ENCODE measurements at regions not wholly inside any gene's neighbourhood (a gene's known extent, or its start where the extent isn't known, plus 50 kb on each side); places are given as distances from the start of the nearest gene placed in this dataset.

GRCh38 chr15:26134152-26134551 is 271.0 kb upstream of the ATP10A start:
- peaks cover 0 to 3% (median 0%) of the 10 kb centered on the region in 4 donors for H3K9me3 ChIP-seq (ENCODE audit: control insufficient read depth in 4 of 4, insufficient read depth in 3 of 4, low read length in 3 of 4)
- DNase-seq (no peak), ATAC-seq (ENCODE audit: insufficient read depth, low FRiP score) (no peak)
- 77 to 79% methylated on average over 5 of the region's 5 CpGs for WGBS, 2 donors
- TF ChIP-seq CTCF (IDR thresholded peaks at IDR 0.05; ENCODE audit: control extremely low read depth, extremely low read depth): no peak
- H3K36me3 ChIP-seq (ENCODE audit: control insufficient read depth in 4 of 4, insufficient read depth in 4 of 4, low read length in 4 of 4): no peaks in the 10 kb centered on the region
- no peak overlapping the region for H3K4me3 ChIP-seq
- no peaks in the 10 kb centered on the region for H3K27me3 ChIP-seq (ENCODE audit: control insufficient read depth in 3 of 3, insufficient read depth in 3 of 3, low read length in 2 of 3)
- H3K4me1 ChIP-seq (ENCODE audit: control insufficient read depth in 5 of 5, insufficient read depth in 5 of 5, low read length in 5 of 5): peaks cover 0 to 7% (median 0%) of the 10 kb centered on the region in 5 donors
- H3K9ac ChIP-seq (ENCODE audit: insufficient read depth in 1 of 2, low read length in 2 of 2): no peak overlapping the region
- no peak overlapping the region for H3K27ac ChIP-seq (ENCODE audit: low read depth in 1 of 2, low read length in 1 of 2)

- DNase-seq (no peak), ATAC-seq (ENCODE audit: insufficient read depth, low FRiP score) (no peak)
- no peak overlapping the region for H3K27ac ChIP-seq (ENCODE audit: low read depth in 1 of 2, low read length in 1 of 2)
- no peak overlapping the region for H3K9ac ChIP-seq (ENCODE audit: insufficient read depth in 1 of 2, low read length in 2 of 2)
- no peak for TF ChIP-seq CTCF (IDR thresholded peaks at IDR 0.05; ENCODE audit: control extremely low read depth, extremely low read depth)
- H3K4me3 ChIP-seq: no peak overlapping the region
- H3K9me3 ChIP-seq (ENCODE audit: control insufficient read depth in 4 of 4, insufficient read depth in 3 of 4, low read length in 3 of 4): no peaks in the 10 kb centered on the region
- 57% methylated on average over 3 of the region's 3 CpGs for WGBS, 2 donors
- H3K27me3 ChIP-seq (ENCODE audit: control insufficient read depth in 3 of 3, insufficient read depth in 3 of 3, low read length in 2 of 3): no peaks in the 10 kb centered on the region
- H3K36me3 ChIP-seq (ENCODE audit: control insufficient read depth in 4 of 4, insufficient read depth in 4 of 4, low read length in 4 of 4): no peaks in the 10 kb centered on the region
- H3K4me1 ChIP-seq (ENCODE audit: control insufficient read depth in 5 of 5, insufficient read depth in 5 of 5, low read length in 5 of 5): peaks cover 0 to 7% (median 0%) of the 10 kb centered on the region in 5 donors
Observed at GRCh38 chr15:26132811-26133210, 269.7 kb upstream of the ATP10A start.

- ATAC-seq (ENCODE audit: insufficient read depth, low FRiP score) (no peak), DNase-seq (no peak)
- Histone ChIP-seq H3K27me3 (ENCODE audit: control insufficient read depth in 3 of 3, insufficient read depth in 3 of 3, low read length in 2 of 3) (no peaks in the 10 kb centered on the region), H3K4me3 (no peak overlapping the region), H3K9ac (ENCODE audit: insufficient read depth in 1 of 2, low read length in 2 of 2) (no peak overlapping the region), H3K36me3 (ENCODE audit: control insufficient read depth in 4 of 4, insufficient read depth in 4 of 4, low read length in 4 of 4) (no peaks in the 10 kb centered on the region), H3K4me1 (ENCODE audit: control insufficient read depth in 5 of 5, insufficient read depth in 5 of 5, low read length in 5 of 5) (peaks cover 0 to 7% (median 0%) of the 10 kb centered on the region in 5 donors), H3K9me3 (ENCODE audit: control insufficient read depth in 4 of 4, insufficient read depth in 3 of 4, low read length in 3 of 4) (peaks cover 0 to 2% (median 0%) of the 10 kb centered on the region in 4 donors), H3K27ac (ENCODE audit: low read depth in 1 of 2, low read length in 1 of 2) (no peak overlapping the region)
- 35 to 46% methylated on average over 5 of the region's 5 CpGs for WGBS, 2 donors
- no peak for TF ChIP-seq CTCF (IDR thresholded peaks at IDR 0.05; ENCODE audit: control extremely low read depth, extremely low read depth)
Observed at GRCh38 chr15:26129852-26130251, 266.7 kb upstream of the ATP10A start.

GRCh38 chr15:26128611-26129140 is 265.5 kb upstream of the ATP10A start:
- Histone ChIP-seq H3K4me1 (ENCODE audit: control insufficient read depth in 5 of 5, insufficient read depth in 5 of 5, low read length in 5 of 5) (peaks cover 0 to 7% (median 0%) of the 10 kb centered on the region in 5 donors), H3K36me3 (ENCODE audit: control insufficient read depth in 4 of 4, insufficient read depth in 4 of 4, low read length in 4 of 4) (no peaks in the 10 kb centered on the region), H3K27me3 (ENCODE audit: control insufficient read depth in 3 of 3, insufficient read depth in 3 of 3, low read length in 2 of 3) (no peaks in the 10 kb centered on the region), H3K4me3 (no peak overlapping the region), H3K27ac (ENCODE audit: low read depth in 1 of 2, low read length in 1 of 2) (no peak overlapping the region), H3K9me3 (ENCODE audit: control insufficient read depth in 4 of 4, insufficient read depth in 3 of 4, low read length in 3 of 4) (peaks cover 0 to 5% (median 0%) of the 10 kb centered on the region in 4 donors), H3K9ac (ENCODE audit: insufficient read depth in 1 of 2, low read length in 2 of 2) (no peak overlapping the region)
- no peak for ATAC-seq (ENCODE audit: insufficient read depth, low FRiP score)
- no peak for DNase-seq
- no peak for TF ChIP-seq CTCF (IDR thresholded peaks at IDR 0.05; ENCODE audit: control extremely low read depth, extremely low read depth)
- 75 to 82% methylated on average over 7 of the region's 7 CpGs for WGBS, 2 donors

Measured in lung (tissue), 11 donors.